GM23338 (cell line): ENCODE measurements at regions not wholly inside any gene's neighbourhood (a gene's known extent, or its start where the extent isn't known, plus 50 kb on each side); places are given as distances from the start of the nearest gene placed in this dataset.

Experiments
- ATAC-seq: fragments of 200-7000 bp; cut with Tn5 transposase; 3 replicates; pipeline ENCODE4 v1.9.1; 2020
- DNase-seq: peaks from one replicate; pipeline ENCODE4 v3.0.0-alpha.2; 2015; ENCODE audit warnings: low spot score
- H2AFZ ChIP-seq: fragments of 200-600 bp; sonication (generic); 2 replicates; pipeline ENCODE4 v1.8.0; 2016; ENCODE audit warnings: antibody characterized with exemption, mild to moderate bottlenecking, moderate library complexity
- H3F3A ChIP-seq: fragments of 200-600 bp; sonication (generic); replicated peaks from 2 replicates; pipeline ENCODE4 v1.8.0; 2017; ENCODE audit warnings: antibody characterized with exemption, mixed run types, low read depth
- H3K27ac ChIP-seq: fragments of 200-600 bp; sonication (generic); 2 replicates; pipeline ENCODE4 v1.6.1; 2016; ENCODE audit warnings: low read depth
- H3K27me3 ChIP-seq: fragments of 200-600 bp; sonication (generic); 2 replicates; pipeline ENCODE4 v1.8.0; 2016; ENCODE audit warnings: mild to moderate bottlenecking, mixed run types, moderate library complexity; ENCODE audit not compliant: insufficient read depth
- H3K36me3 ChIP-seq: fragments of 200-600 bp; sonication (generic); 2 replicates; pipeline ENCODE4 v1.8.0; 2016; ENCODE audit warnings: mild to moderate bottlenecking; ENCODE audit not compliant: insufficient read depth
- H3K4me1 ChIP-seq: fragments of 200-600 bp; sonication (generic); 2 replicates; pipeline ENCODE4 v1.8.0; 2016; ENCODE audit warnings: mild to moderate bottlenecking, moderate library complexity; ENCODE audit not compliant: insufficient read depth
- H3K4me2 ChIP-seq: fragments of 200-600 bp; sonication (generic); 2 replicates; pipeline ENCODE4 v1.7.1; 2017; ENCODE audit warnings: mixed run types
- H3K4me3 ChIP-seq: fragments of 200-600 bp; sonication (generic); 2 replicates; pipeline ENCODE4 v1.6.1; 2016; ENCODE audit warnings: mixed run types
- H3K79me2 ChIP-seq: fragments of 200-600 bp; sonication (generic); replicated peaks from 2 replicates; pipeline ENCODE4 v1.8.0; 2017; ENCODE audit warnings: mild to moderate bottlenecking; ENCODE audit not compliant: insufficient read depth
- H3K9me2 ChIP-seq: fragments of 200-600 bp; sonication (generic); 2 replicates; pipeline ENCODE4 v1.8.0; 2017; ENCODE audit not compliant: insufficient read depth
- H4K20me1 ChIP-seq: fragments of 200-600 bp; sonication (generic); replicated peaks from 2 replicates; pipeline ENCODE4 v1.8.0; 2017; ENCODE audit warnings: mild to moderate bottlenecking; ENCODE audit not compliant: insufficient read depth
- H3K27ac Mint-ChIP-seq: 2 replicates; pipeline ENCODE4 v1.8.0; 2020; ENCODE audit warnings: inconsistent platforms, mild to moderate bottlenecking, moderate library complexity, mixed read lengths
- H3K27me3 Mint-ChIP-seq: 3 replicates; pipeline ENCODE4 v1.8.0; 2022; ENCODE audit warnings: low read depth, mild to moderate bottlenecking, moderate library complexity, mixed read lengths, inconsistent platforms; ENCODE audit not compliant: insufficient read depth, poor library complexity
- H3K36me3 Mint-ChIP-seq: 3 replicates; pipeline ENCODE4 v1.8.0; 2021; ENCODE audit warnings: low read depth, mild to moderate bottlenecking, inconsistent platforms, moderate library complexity, mixed read lengths
- H3K4me1 Mint-ChIP-seq: 3 replicates; pipeline ENCODE4 v1.8.0; 2020; ENCODE audit warnings: mild to moderate bottlenecking, inconsistent platforms, mixed read lengths
- H3K4me3 Mint-ChIP-seq: 3 replicates; pipeline ENCODE4 v1.8.0; 2021; ENCODE audit warnings: moderate library complexity, mild to moderate bottlenecking, inconsistent platforms, mixed read lengths
- H3K9me3 Mint-ChIP-seq: 3 replicates; pipeline ENCODE4 v1.8.0; 2020; ENCODE audit warnings: moderate library complexity, mild to moderate bottlenecking, inconsistent platforms, mixed read lengths
- CREB1 ChIP-seq: fragments of 250-450 bp; sonication (Bioruptor Pico); IDR thresholded peaks from 2 replicates; pipeline ENCODE4 v1.5.0; 2020; ENCODE audit warnings: low read depth, mild to moderate bottlenecking, moderate library complexity
- EZH2 ChIP-seq: fragments of 200-600 bp; sonication (generic); IDR thresholded peaks from one replicate; pipeline ENCODE4 v1.8.0; 2017; ENCODE audit warnings: antibody characterized with exemption, mild to moderate bottlenecking, low read depth; ENCODE audit not compliant: unreplicated experiment
- EZH2phosphoT487 ChIP-seq: fragments of 200-600 bp; sonication (generic); IDR thresholded peaks from one replicate; pipeline ENCODE4 v1.8.1; 2018; ENCODE audit warnings: antibody characterized with exemption; ENCODE audit not compliant: unreplicated experiment
- JUNB ChIP-seq: IDR thresholded peaks from one replicate; pipeline ENCODE4 v1.6.1; 2016; ENCODE audit warnings: antibody characterized with exemption; ENCODE audit not compliant: unreplicated experiment
- NANOG ChIP-seq: IDR thresholded peaks from 2 replicates; pipeline ENCODE4 v1.6.1; 2016; ENCODE audit warnings: antibody characterized with exemption, borderline replicate concordance
- STAT1 ChIP-seq: IDR thresholded peaks from one replicate; pipeline ENCODE4 v1.6.1; 2016; ENCODE audit warnings: antibody characterized with exemption; ENCODE audit not compliant: unreplicated experiment
- ZNF114 ChIP-seq: fragments of 250-450 bp; sonication (Bioruptor Pico); IDR thresholded peaks from 2 replicates; pipeline ENCODE4 v1.5.0; 2020; ENCODE audit warnings: mild to moderate bottlenecking, moderate library complexity
- ZNF331 ChIP-seq: fragments of 250-450 bp; sonication (Bioruptor Pico); IDR thresholded peaks from 2 replicates; pipeline ENCODE4 v1.5.0; 2020; ENCODE audit warnings: low read depth, mild to moderate bottlenecking, moderate library complexity
- TF ChIP-seq, protein P1 (sequence below), 2 experiments: fragments of 200-600 bp in 1 of 2; sonication (generic) in 1 of 2; conservative IDR thresholded peaks; 2 replicates each; pipeline versions ENCODE4 v1.5.1 to v1.6.1; 2016 to 2017; ENCODE audit warnings: antibody characterized with exemption in 2 of 2, low read depth in 2 of 2, mild to moderate bottlenecking in 2 of 2, moderate library complexity in 1 of 2
- TF ChIP-seq, protein P2 (sequence below): IDR thresholded peaks from one replicate; pipeline ENCODE4 v1.6.1; 2018; ENCODE audit warnings: antibody characterized with exemption; ENCODE audit not compliant: unreplicated experiment
- TF ChIP-seq, protein P3 (sequence below): IDR thresholded peaks from 2 replicates; pipeline ENCODE4 v1.6.1; 2016; ENCODE audit warnings: antibody characterized with exemption

- no peak for TF ChIP-seq ZNF331 (CRISPR knock-in tag)
- TF ChIP-seq JUNB: no peak
- no peak for TF ChIP-seq EZH2phosphoT487
- no peak for TF ChIP-seq EZH2
- TF ChIP-seq, protein P1, sequence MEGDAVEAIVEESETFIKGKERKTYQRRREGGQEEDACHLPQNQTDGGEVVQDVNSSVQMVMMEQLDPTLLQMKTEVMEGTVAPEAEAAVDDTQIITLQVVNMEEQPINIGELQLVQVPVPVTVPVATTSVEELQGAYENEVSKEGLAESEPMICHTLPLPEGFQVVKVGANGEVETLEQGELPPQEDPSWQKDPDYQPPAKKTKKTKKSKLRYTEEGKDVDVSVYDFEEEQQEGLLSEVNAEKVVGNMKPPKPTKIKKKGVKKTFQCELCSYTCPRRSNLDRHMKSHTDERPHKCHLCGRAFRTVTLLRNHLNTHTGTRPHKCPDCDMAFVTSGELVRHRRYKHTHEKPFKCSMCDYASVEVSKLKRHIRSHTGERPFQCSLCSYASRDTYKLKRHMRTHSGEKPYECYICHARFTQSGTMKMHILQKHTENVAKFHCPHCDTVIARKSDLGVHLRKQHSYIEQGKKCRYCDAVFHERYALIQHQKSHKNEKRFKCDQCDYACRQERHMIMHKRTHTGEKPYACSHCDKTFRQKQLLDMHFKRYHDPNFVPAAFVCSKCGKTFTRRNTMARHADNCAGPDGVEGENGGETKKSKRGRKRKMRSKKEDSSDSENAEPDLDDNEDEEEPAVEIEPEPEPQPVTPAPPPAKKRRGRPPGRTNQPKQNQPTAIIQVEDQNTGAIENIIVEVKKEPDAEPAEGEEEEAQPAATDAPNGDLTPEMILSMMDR (conservative IDR thresholded peaks at IDR 0.05; ENCODE audit: low read depth in 2 of 2): no peak
- TF ChIP-seq NANOG: no peak
- no peak for TF ChIP-seq CREB1 (CRISPR knock-in tag)
These were observed 223.1 kb upstream of the LEF1 start (continued) for GRCh38 chr4:108391701-108392455.

DNA sequence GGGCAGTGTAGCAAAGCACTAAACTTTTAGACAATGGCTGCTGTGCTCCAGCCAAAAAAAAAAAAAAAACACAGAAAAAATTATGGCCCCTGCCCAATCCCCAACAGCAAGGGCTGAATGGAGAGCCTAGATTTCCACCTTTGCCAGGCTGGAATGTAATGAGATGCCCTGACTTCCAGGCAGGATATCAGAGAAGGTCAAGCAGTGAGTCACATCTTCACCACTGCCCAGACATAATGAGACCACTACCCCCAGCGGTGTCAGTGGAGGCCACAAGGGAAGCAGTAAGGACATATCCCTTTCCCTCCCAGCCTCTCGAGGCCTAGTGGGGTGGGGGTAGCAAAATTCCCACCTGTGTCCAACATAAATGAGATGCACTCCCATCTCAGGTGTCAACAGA, 216.3 kb upstream of the LEF1 start:
- TF ChIP-seq EZH2: no peak
- H3K27ac ChIP-seq: no peak overlapping the region

DNA sequence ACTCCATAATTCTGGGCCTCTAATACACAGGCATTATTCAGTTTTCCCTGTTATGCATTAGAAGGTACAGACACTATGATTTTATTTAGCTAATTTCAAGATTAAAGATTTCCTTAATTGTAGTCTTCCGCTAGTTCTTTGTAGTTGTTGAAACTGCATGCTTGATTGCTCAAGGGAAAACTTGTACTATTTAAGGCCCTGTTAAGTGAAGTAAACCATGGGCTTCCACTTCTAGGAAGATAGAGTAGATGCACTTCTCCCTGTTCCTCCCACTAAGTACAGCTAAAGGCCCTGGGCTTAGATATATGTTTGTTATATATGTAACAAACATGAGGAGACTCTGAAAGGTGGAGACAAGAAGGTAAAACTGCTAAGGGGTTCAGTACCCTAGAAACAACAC, 215.8 kb upstream of the LEF1 start:
- H3K79me2 ChIP-seq: no peaks in the 10 kb centered on the region
- no peak overlapping the region for H3K27ac Mint-ChIP-seq
- H3K4me3 ChIP-seq: no peak overlapping the region
- no peaks in the 10 kb centered on the region for H3K27me3 ChIP-seq
- H3K4me3 Mint-ChIP-seq: no peak overlapping the region
- no peak overlapping the region for H3K4me2 ChIP-seq
- H3K36me3 Mint-ChIP-seq: no peaks in the 10 kb centered on the region
- no peaks in the 10 kb centered on the region for H3F3A ChIP-seq
- H2AFZ ChIP-seq: no peak overlapping the region
- no peaks in the 10 kb centered on the region for H3K27me3 Mint-ChIP-seq
- H3K36me3 ChIP-seq: no peaks in the 10 kb centered on the region
- H3K4me1 ChIP-seq: 0 out of 2 replicates have a peak, but pooled peaks cover 3% of the 10 kb centered on the region
- H3K9me3 Mint-ChIP-seq: no peaks in the 10 kb centered on the region
- peaks cover 3% of the 10 kb centered on the region; the same call in 2 of the 3 replicates for H3K4me1 Mint-ChIP-seq
- H3K9me2 ChIP-seq: no peaks in the 10 kb centered on the region
- ATAC-seq: no peak
- no peak for DNase-seq
- H3K27ac ChIP-seq: no peak overlapping the region
- H4K20me1 ChIP-seq: no peaks in the 10 kb centered on the region
- TF ChIP-seq, protein P2, sequence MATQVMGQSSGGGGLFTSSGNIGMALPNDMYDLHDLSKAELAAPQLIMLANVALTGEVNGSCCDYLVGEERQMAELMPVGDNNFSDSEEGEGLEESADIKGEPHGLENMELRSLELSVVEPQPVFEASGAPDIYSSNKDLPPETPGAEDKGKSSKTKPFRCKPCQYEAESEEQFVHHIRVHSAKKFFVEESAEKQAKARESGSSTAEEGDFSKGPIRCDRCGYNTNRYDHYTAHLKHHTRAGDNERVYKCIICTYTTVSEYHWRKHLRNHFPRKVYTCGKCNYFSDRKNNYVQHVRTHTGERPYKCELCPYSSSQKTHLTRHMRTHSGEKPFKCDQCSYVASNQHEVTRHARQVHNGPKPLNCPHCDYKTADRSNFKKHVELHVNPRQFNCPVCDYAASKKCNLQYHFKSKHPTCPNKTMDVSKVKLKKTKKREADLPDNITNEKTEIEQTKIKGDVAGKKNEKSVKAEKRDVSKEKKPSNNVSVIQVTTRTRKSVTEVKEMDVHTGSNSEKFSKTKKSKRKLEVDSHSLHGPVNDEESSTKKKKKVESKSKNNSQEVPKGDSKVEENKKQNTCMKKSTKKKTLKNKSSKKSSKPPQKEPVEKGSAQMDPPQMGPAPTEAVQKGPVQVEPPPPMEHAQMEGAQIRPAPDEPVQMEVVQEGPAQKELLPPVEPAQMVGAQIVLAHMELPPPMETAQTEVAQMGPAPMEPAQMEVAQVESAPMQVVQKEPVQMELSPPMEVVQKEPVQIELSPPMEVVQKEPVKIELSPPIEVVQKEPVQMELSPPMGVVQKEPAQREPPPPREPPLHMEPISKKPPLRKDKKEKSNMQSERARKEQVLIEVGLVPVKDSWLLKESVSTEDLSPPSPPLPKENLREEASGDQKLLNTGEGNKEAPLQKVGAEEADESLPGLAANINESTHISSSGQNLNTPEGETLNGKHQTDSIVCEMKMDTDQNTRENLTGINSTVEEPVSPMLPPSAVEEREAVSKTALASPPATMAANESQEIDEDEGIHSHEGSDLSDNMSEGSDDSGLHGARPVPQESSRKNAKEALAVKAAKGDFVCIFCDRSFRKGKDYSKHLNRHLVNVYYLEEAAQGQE: no peak
- no peak for TF ChIP-seq NANOG
- TF ChIP-seq, protein P3, sequence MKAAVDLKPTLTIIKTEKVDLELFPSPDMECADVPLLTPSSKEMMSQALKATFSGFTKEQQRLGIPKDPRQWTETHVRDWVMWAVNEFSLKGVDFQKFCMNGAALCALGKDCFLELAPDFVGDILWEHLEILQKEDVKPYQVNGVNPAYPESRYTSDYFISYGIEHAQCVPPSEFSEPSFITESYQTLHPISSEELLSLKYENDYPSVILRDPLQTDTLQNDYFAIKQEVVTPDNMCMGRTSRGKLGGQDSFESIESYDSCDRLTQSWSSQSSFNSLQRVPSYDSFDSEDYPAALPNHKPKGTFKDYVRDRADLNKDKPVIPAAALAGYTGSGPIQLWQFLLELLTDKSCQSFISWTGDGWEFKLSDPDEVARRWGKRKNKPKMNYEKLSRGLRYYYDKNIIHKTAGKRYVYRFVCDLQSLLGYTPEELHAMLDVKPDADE: no peak
- no peak for TF ChIP-seq JUNB
- TF ChIP-seq ZNF331 (CRISPR knock-in tag): no peak
- TF ChIP-seq ZNF114: no peak
- TF ChIP-seq STAT1: no peak

More for the DNA sequence above, 216.3 kb upstream of the LEF1 start:
- Histone ChIP-seq H3F3A (no peaks in the 10 kb centered on the region), H3K27me3 (no peaks in the 10 kb centered on the region), H3K4me1 (no peaks in the 10 kb centered on the region), H3K9me2 (no peaks in the 10 kb centered on the region), H2AFZ (no peak overlapping the region), H4K20me1 (no peaks in the 10 kb centered on the region), H3K36me3 (no peaks in the 10 kb centered on the region), H3K79me2 (no peaks in the 10 kb centered on the region), H3K4me3 (no peak overlapping the region), H3K4me2 (no peak overlapping the region)
- Mint-ChIP-seq H3K9me3 (no peaks in the 10 kb centered on the region), H3K27me3 (peaks cover 2% of the 10 kb centered on the region), H3K4me1 (no peaks in the 10 kb centered on the region), H3K36me3 (no peaks in the 10 kb centered on the region), H3K27ac (no peak overlapping the region), H3K4me3 (no peak overlapping the region)
- no peak for DNase-seq
- ATAC-seq: no peak
